Activated gamma-delta T cell treated with anti-CD3 and anti-CD28 coated beads, Interleukin-2, amount 50 U/mL, for 16 hours (primary cell): ENCODE measurements at regions not wholly inside any gene's neighbourhood (a gene's known extent, or its start where the extent isn't known, plus 50 kb on each side); places are given as distances from the start of the nearest gene placed in this dataset.
"Not testable (repeated sequence)": the region's sequence is repeated elsewhere in the genome, so short reads cannot be mapped to it uniquely, and the experiment has no call there.

Source experiments
- DNase-seq: peaks from one replicate; pipeline ENCODE4 v3.0.0-alpha.2; 2020; ENCODE audit warnings: low read depth

DNA sequence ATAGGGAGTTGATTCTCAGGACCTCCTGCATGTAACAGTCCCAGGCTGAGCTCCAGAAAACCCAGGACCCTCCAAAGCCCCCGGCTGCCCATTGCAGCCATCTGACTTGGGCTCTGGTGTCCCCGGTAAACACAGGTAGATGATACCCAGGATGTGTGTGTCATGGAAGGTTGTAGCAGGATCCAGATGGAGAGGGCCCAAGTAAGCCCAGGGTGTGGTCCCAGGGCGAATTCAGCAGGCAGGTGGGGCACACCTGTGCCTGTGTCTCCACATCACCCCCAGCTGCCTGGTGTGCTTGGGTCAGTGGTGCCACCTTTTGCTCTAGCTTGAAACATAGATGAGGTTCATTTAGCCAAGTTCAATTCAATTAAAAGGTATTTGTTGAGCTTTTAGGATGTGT lies 524.1 kb downstream of the GLRX3 start:
- no peak for DNase-seq

DNA sequence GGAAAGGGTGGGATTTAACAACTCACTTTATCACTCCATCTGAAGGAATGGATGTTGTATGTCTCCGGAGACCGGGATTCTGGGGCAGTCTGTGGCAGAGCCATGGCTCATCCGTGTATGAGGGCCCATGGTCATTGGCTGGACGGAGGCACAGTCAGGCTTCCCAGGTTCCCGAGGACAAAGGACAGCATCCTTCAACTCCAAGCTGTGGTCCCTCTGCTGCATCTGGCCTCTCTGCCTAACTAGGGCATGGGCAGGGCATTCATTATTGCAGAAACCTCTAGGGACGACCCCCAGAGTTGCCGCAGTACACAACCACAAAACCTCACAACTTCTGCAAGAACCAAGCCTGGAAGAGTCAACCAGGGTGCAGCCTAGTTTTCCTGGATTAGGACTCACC lies 525.2 kb downstream of the GLRX3 start:
- DNase-seq, result no peak

DNA sequence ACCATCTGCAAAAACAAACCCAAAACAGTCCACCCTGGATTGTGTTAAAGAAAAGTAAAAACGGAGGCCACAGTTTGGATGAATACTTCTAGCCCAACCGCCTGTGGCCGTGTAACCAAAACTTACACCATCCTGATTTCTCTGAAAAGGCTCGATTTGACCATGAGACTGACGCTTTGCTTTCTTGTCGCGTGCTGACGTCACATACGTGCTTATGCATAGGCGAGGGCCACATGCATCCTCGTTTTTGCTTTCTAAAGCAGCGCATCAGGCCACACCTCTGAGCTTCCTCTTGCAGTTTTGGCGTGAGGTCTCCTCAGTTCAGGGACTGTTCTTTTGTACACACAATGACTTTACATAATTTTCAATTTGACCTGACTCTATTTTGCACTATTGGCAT lies 526.6 kb downstream of the GLRX3 start:
- DNase-seq, result no peak

DNA sequence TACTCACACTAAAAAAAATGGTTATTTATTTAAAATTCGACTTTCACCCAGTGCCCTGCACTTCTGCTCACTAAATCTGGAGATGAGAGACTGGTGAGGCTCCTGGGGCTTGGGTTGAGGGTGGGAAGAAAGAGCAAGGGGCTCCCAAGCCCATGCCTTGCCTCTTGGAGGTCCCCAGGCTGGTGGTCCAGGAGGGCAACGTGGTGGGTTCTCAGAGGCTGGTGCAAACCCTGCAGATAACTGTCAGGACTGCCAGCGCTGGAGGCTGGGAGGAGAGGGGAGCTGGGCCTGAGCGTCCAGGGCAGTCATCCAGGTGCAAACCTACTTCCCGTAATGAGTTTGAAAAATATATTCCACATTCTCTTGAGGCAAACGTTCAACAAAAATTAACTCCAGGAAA lies 528.3 kb downstream of the GLRX3 start:
- no peak for DNase-seq

GRCh38 chr10:130666215-130666614 lies 530.0 kb downstream of the GLRX3 start:
- no peak for DNase-seq

GRCh38 chr10:130686689-130687300 lies 550.6 kb downstream of the GLRX3 start:
- DNase-seq, result no peak

GRCh38 chr10:130687566-130687965 lies 551.4 kb downstream of the GLRX3 start:
- no peak for DNase-seq

DNA sequence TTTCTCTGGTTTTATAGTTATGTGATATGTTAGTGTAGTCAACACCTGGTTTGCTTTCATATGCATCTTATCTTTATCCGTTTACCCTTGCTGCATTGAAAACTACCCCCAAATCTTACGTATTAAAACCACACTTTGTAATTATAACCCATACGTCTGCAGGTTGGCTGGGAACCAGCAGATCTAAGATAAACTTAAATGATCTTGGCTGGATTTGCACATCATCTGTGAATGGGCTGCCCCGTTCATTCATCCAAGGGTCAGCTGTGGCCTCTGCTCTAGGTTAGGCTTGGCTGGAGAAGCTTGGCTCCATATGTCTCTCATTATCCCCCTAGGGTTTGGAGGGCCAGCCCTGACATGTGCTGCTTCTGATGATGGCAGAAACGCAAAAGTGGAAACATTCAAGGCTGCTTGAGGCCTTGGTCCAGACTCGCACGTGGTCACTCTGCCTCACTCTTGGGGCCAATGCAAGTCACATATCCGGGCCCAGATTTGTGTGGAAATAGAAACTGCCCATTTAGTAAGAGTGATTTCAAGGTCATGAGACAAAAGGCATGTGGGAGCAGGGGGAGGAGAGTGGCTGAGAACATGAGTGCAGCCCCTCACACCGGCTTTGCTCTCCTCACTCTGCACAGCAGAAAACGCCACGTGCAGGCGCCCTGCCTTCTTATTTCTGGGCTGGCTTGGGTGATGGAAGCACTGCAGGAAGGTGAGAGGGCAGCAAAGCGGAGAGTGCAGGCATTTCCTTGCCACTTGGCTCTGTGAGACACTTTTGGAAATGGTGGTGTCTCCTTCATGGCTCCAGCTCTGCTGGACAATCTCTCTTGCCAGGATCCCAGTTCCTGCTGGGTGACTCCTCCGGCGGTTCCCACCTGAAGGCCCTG lies 553.8 kb downstream of the GLRX3 start:
- DNase-seq, result no peak

- no peak for DNase-seq
Measured at GRCh38 chr10:130691776-130692175, 555.6 kb downstream of the GLRX3 start.

DNA sequence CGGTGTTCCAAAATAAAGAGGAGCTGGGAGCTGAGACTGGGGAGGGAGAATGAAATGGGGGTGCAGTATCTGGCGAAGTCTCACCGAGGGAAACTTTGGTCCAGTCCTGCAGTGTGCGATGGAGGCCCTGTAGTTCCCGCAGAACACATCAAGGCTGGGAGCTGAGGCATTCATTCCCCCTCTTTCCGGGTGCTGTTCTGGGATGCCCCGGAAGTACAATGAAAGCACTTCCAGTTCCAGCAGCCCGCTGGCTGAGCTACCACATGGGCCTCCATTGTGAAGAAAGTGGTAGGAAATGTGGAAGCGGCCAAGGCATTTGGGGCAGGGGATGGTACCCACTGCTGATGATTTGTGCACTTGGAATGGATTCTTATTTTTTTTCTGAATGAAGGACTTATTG lies 560.7 kb downstream of the GLRX3 start:
- no peak for DNase-seq

DNA sequence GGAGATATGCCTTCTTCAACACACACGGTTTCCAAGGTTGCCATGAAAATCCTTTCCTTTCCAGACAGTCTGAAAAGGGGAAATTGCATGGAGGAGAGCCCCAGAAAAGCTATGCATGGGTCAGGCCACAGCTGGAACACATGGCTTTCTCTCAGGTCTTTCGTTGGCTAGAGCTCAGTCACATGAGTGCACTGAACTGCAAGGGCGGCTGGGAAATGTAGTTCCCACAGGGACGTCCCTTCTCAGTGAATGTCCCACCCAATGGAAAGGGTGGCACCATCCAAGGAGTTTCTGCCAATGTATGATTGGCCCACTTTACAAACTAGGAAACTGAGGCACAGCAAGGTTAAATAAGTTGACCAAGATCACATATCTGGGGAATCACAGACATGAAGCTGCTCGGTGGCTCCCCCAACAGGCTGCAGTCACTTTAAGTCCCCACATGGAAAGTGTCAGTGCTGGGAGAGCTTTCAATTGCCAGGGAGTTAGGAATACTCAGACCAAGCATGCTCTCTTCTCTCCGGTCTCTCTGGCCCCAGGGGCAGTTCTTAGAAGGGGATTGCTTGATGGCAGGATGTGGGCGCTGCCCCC lies 571.3 kb downstream of the GLRX3 start:
- DNase-seq, result no peak

DNA sequence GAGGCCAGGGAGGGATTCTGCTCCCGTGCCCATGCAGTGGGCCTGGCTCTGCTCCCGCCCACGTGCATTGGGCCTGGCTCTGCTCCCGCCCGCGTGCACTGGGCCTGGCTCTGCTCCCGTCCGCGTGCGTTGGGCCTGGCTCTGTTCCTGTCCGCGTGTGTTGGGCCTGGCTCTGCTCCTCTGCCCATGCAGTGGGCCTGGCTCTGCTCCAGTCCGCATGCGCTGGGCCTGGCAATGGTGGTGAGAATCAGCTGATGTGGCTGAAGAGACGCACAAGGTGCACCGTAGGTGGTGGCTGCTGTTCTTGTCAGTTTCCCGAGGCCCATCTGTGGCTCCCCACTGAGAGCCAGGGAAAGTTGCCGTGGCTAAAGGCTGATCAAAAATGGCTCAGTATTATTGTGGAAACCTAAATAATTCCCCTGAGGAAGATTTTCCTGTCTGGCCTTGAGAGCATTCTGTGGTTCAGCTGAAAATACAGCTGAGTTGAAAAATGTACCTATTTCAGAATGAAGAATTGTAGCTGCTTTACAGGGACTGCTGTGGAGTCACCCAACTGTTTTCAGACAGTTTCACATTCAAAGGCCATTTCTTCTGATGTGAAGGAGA lies 572.4 kb downstream of the GLRX3 start:
- DNase-seq, result no peak

DNA sequence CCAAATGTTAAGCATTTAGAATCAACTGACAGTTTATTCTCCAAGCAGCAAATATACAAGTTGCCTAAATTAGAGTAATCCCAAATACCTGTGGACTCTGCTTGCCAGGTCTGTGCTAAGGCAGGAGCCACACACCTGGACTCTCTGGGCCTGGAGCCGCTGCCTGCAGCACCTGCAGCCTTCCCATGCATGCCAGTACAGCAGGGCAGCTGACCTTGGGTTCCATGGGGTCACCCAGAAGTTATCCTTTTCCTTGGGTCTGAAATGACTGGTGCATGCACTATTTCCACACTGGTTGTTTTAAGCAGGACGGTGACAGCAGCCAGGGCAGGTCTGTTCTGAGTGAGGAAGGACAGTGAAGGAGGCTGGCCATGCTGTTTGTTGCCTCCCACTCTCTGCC lies 573.2 kb downstream of the GLRX3 start:
- DNase-seq, result no peak

GRCh38 chr10:130711072-130711471 lies 574.9 kb downstream of the GLRX3 start:
- DNase-seq, result no peak

- DNase-seq, result no peak
Measured at GRCh38 chr10:130713135-130713534, 576.9 kb downstream of the GLRX3 start.

- no peak for DNase-seq
Measured at GRCh38 chr10:130713731-130714130, 577.5 kb downstream of the GLRX3 start.

GRCh38 chr10:130714742-130715467 lies 578.7 kb downstream of the GLRX3 start:
- no peak for DNase-seq

DNA sequence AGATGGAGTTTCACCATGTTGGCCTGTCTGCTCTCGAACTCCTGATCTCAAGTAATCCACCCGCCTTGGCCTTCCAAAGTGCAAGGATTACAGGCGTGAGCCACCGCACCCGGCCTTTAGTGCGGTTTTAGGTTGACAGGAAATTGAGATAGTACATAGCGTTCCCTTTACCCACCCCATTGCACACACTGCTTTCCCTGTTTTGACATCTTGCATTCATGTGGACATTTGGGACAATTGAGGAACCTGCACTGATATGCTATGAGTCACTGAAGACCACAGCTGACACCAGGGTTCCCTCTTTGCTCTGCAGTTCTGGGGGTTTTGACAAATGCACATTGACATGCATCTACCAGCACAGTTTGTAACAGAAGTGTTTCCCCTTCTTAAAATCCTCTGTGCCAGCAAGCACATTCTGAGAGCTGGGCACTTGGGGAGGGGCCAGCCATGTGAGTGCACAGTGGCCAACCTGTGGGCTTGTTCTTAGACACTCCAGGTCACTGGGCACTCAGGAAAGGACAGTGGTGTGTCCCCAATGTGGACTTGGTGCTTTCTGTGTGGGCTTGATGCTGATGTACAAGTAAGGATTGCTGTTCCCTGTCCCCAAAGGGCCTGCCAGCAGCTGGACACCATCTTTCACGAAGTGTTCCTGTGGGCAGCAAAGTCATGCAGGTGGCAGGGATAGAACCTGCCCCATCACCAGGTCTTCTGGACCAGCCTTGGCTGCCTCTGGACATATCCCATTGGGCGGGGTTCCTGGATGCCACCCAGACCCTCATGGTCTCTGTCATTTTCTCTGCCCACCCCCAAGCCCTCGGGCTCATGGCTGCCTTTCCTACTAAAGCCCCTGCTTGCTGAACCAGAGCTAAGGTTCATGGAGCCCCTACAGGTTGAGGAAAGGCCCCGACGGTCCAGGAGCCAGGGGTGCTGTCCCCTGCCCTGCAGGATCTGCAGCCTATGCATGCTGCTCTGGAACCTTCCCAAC lies 579.8 kb downstream of the GLRX3 start:
- no peak for DNase-seq

- no peak for DNase-seq
Measured at GRCh38 chr10:130717083-130717482, 580.9 kb downstream of the GLRX3 start.

DNA sequence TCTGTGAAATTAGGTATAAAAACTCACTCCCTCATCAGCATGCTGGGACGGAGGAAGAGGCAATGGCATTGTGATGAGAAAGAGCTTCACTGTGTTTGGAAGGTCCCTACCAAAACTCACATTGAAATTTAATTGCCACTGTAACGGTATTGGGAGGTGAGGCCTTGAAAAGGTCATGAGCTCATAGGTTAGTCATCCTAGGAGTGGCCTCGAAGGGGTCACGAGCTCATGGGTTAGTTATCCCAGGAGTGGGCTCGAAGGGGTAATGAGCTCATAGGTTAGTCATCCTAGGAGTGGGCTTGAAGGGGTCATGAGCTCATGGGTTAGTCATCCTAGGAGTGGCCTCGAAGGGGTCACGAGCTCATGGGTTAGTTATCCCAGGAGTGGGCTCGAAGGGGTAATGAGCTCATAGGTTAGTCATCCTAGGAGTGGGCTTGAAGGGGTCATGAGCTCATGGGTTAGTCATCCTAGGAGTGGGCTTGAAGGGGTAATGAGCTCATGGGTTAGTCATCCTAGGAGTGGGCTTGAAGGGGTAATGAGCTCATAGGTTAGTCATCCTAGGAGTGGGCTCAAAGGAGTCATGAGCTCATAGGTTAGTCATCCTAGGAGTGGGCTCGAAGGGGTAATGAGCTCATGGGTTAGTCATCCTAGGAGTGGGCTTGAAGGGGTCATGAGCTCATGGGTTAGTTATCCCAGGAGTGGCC lies 582.7 kb downstream of the GLRX3 start:
- not testable (repeated sequence) for DNase-seq

- DNase-seq, result no peak
Measured at GRCh38 chr10:130719448-130719752, 583.2 kb downstream of the GLRX3 start.
